ENCODE measurements at regions not wholly inside any gene's neighbourhood (a gene's known extent, or its start where the extent isn't known, plus 50 kb on each side); places are given as distances from the start of the nearest gene placed in this dataset.

DNA sequence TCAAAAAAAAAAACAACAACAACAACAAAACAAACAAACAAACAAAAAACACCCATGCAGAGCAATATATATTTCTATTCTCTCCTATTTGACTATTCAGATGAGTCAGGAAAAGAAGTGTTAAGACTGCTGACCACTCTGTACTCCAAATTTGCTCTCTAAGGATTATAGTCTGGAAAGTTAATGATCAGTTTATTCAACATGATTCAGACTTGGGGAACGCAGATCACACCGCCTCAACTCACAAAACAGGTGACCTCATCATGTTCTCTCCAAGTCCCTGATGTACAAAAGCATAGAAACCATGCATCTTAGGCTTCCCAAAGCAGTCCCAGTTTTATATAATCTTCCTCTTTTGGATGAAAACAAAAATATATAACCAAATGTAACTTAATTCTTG, 51.9 kb upstream of the PRRC2C start:
- TF ChIP-seq, protein P1, sequence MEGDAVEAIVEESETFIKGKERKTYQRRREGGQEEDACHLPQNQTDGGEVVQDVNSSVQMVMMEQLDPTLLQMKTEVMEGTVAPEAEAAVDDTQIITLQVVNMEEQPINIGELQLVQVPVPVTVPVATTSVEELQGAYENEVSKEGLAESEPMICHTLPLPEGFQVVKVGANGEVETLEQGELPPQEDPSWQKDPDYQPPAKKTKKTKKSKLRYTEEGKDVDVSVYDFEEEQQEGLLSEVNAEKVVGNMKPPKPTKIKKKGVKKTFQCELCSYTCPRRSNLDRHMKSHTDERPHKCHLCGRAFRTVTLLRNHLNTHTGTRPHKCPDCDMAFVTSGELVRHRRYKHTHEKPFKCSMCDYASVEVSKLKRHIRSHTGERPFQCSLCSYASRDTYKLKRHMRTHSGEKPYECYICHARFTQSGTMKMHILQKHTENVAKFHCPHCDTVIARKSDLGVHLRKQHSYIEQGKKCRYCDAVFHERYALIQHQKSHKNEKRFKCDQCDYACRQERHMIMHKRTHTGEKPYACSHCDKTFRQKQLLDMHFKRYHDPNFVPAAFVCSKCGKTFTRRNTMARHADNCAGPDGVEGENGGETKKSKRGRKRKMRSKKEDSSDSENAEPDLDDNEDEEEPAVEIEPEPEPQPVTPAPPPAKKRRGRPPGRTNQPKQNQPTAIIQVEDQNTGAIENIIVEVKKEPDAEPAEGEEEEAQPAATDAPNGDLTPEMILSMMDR (IDR thresholded peaks at IDR 0.05; ENCODE audit: low read depth, low read length, missing input control) = no peak
- TF ChIP-seq RAD21 (IDR thresholded peaks at IDR 0.05) (no peak), SP1 (IDR thresholded peaks at IDR 0.05) (no peak), HNF4A (conservative IDR thresholded peaks at IDR 0.05) (no peak), FOXA2 (IDR thresholded peaks at IDR 0.05) (no peak), JUND (IDR thresholded peaks at IDR 0.05) (no peak), TAF1 (conservative IDR thresholded peaks at IDR 0.05) (no peak)
- TF ChIP-seq, protein P2, sequence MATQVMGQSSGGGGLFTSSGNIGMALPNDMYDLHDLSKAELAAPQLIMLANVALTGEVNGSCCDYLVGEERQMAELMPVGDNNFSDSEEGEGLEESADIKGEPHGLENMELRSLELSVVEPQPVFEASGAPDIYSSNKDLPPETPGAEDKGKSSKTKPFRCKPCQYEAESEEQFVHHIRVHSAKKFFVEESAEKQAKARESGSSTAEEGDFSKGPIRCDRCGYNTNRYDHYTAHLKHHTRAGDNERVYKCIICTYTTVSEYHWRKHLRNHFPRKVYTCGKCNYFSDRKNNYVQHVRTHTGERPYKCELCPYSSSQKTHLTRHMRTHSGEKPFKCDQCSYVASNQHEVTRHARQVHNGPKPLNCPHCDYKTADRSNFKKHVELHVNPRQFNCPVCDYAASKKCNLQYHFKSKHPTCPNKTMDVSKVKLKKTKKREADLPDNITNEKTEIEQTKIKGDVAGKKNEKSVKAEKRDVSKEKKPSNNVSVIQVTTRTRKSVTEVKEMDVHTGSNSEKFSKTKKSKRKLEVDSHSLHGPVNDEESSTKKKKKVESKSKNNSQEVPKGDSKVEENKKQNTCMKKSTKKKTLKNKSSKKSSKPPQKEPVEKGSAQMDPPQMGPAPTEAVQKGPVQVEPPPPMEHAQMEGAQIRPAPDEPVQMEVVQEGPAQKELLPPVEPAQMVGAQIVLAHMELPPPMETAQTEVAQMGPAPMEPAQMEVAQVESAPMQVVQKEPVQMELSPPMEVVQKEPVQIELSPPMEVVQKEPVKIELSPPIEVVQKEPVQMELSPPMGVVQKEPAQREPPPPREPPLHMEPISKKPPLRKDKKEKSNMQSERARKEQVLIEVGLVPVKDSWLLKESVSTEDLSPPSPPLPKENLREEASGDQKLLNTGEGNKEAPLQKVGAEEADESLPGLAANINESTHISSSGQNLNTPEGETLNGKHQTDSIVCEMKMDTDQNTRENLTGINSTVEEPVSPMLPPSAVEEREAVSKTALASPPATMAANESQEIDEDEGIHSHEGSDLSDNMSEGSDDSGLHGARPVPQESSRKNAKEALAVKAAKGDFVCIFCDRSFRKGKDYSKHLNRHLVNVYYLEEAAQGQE (IDR thresholded peaks at IDR 0.05) = no peak
- TF ChIP-seq, protein P3, sequence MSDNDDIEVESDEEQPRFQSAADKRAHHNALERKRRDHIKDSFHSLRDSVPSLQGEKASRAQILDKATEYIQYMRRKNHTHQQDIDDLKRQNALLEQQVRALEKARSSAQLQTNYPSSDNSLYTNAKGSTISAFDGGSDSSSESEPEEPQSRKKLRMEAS (IDR thresholded peaks at IDR 0.05) = no peak
